BE2C (cell line): ENCODE measurements at regions not wholly inside any gene's neighbourhood (a gene's known extent, or its start where the extent isn't known, plus 50 kb on each side); places are given as distances from the start of the nearest gene placed in this dataset.

Experiments used
- DNase-seq: peaks from one replicate; pipeline ENCODE4 v3.0.0-alpha.2; 2020
- H3K27me3 ChIP-seq: fragments of 250-450 bp; sonication (Bioruptor Pico); 2 replicates; pipeline ENCODE4 v1.5.1; 2020; ENCODE audit warnings: mild to moderate bottlenecking
- H3K36me3 ChIP-seq: fragments of 250-450 bp; sonication (Bioruptor Pico); 2 replicates; pipeline ENCODE4 v1.5.1; 2020; ENCODE audit warnings: mild to moderate bottlenecking
- H3K4me1 ChIP-seq: fragments of 250-450 bp; sonication (Bioruptor Pico); 2 replicates; pipeline ENCODE4 v1.5.1; 2020
- H3K4me3 ChIP-seq: 2 replicates; pipeline ENCODE4 v1.5.1; 2011; ENCODE audit warnings: low read depth, low read length
- H3K9me3 ChIP-seq: fragments of 250-450 bp; sonication (Bioruptor Pico); 2 replicates; pipeline ENCODE4 v1.5.1; 2020
- CTCF ChIP-seq: IDR thresholded peaks from 2 replicates; pipeline ENCODE4 v1.5.1; 2012; ENCODE audit warnings: mild to moderate bottlenecking, low read depth, low read length

GRCh38 chr3:193971966-193972365 is 164.0 kb upstream of the HES1 start:
- TF ChIP-seq CTCF, result no peak
- Histone ChIP-seq H3K36me3 (no peaks in the 10 kb centered on the region), H3K27me3 (no peaks in the 10 kb centered on the region), H3K9me3 (no peaks in the 10 kb centered on the region), H3K4me1 (no peaks in the 10 kb centered on the region), H3K4me3 (no peak overlapping the region)
- DNase-seq, result no peak

- no peak for DNase-seq
- H3K36me3 ChIP-seq, result no peaks in the 10 kb centered on the region
- H3K4me1 ChIP-seq, result no peaks in the 10 kb centered on the region
- H3K4me3 ChIP-seq, result no peak overlapping the region
- no peaks in the 10 kb centered on the region for H3K27me3 ChIP-seq
- no peaks in the 10 kb centered on the region for H3K9me3 ChIP-seq
- TF ChIP-seq CTCF, result no peak
Observed at GRCh38 chr3:193972832-193973231, 163.1 kb upstream of the HES1 start.

- no peaks in the 10 kb centered on the region for H3K9me3 ChIP-seq
- H3K4me3 ChIP-seq, result no peak overlapping the region
- no peaks in the 10 kb centered on the region for H3K27me3 ChIP-seq
- H3K36me3 ChIP-seq, result no peaks in the 10 kb centered on the region
- no peak for DNase-seq
- H3K4me1 ChIP-seq, result no peaks in the 10 kb centered on the region
- TF ChIP-seq CTCF, result no peak
Observed at GRCh38 chr3:193974191-193974652, 161.7 kb upstream of the HES1 start.

- no peaks in the 10 kb centered on the region for H3K27me3 ChIP-seq
- no peaks in the 10 kb centered on the region for H3K4me1 ChIP-seq
- H3K4me3 ChIP-seq, result no peak overlapping the region
Observed at GRCh38 chr3:193974671-193975535, 161.0 kb upstream of the HES1 start.

GRCh38 chr3:193977622-193978021 is 158.3 kb upstream of the HES1 start:
- no peak for TF ChIP-seq CTCF
- H3K27me3 ChIP-seq, result no peaks in the 10 kb centered on the region
- no peak for DNase-seq

More at GRCh38 chr3:193974671-193975535, 161.0 kb upstream of the HES1 start:
- Histone ChIP-seq H3K36me3 (no peaks in the 10 kb centered on the region), H3K9me3 (no peaks in the 10 kb centered on the region)
- no peak for DNase-seq
- no peak for TF ChIP-seq CTCF

GRCh38 chr3:193978030-193978429 is 157.9 kb upstream of the HES1 start:
- H3K36me3 ChIP-seq, result no peaks in the 10 kb centered on the region
- no peak for DNase-seq
- TF ChIP-seq CTCF, result no peak
- H3K4me1 ChIP-seq, result no peaks in the 10 kb centered on the region
- H3K4me3 ChIP-seq, result no peak overlapping the region
- no peaks in the 10 kb centered on the region for H3K27me3 ChIP-seq
- H3K9me3 ChIP-seq, result no peaks in the 10 kb centered on the region

More at GRCh38 chr3:193977622-193978021, 158.3 kb upstream of the HES1 start:
- H3K4me3 ChIP-seq, result no peak overlapping the region
- H3K36me3 ChIP-seq, result no peaks in the 10 kb centered on the region
- H3K9me3 ChIP-seq, result no peaks in the 10 kb centered on the region
- H3K4me1 ChIP-seq, result no peaks in the 10 kb centered on the region
